ENCODE measurements at regions not wholly inside any gene's neighbourhood (a gene's known extent, or its start where the extent isn't known, plus 50 kb on each side); places are given as distances from the start of the nearest gene placed in this dataset.

DNA sequence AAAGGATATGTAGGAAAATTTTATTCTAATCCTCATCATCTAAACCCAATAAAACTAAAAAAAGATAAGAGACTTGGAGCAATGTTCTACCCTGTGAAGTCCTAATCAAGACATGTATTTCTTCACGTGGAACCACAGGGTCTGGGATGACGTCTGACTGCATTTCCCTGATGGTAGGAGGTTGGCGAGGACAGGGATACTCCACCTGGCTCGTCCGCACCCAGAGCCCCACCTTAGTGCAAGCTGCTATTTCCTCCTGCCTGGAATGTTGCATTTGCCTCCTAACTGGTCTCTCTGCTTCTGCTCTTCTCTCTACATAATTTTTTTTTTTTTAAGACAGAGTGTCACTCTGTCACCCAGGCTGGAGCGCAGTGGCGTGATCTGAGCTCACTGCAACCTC lies 57.7 kb upstream of the RASGRP1 start:
- TF ChIP-seq POLR2AphosphoS5 (IDR thresholded peaks at IDR 0.05; ENCODE audit: low read depth, low read length): no peak
- no peak for TF ChIP-seq SPI1 (IDR thresholded peaks at IDR 0.05; ENCODE audit: low read depth, low read length)
